GM23338 (cell line): ENCODE measurements at regions not wholly inside any gene's neighbourhood (a gene's known extent, or its start where the extent isn't known, plus 50 kb on each side); places are given as distances from the start of the nearest gene placed in this dataset.

Source experiments
- ATAC-seq: fragments of 200-7000 bp; cut with Tn5 transposase; 3 replicates; pipeline ENCODE4 v1.9.1; 2020
- DNase-seq: peaks from one replicate; pipeline ENCODE4 v3.0.0-alpha.2; 2015; ENCODE audit warnings: low spot score
- H2AFZ ChIP-seq: fragments of 200-600 bp; sonication (generic); 2 replicates; pipeline ENCODE4 v1.8.0; 2016; ENCODE audit warnings: antibody characterized with exemption, mild to moderate bottlenecking, moderate library complexity
- H3F3A ChIP-seq: fragments of 200-600 bp; sonication (generic); replicated peaks from 2 replicates; pipeline ENCODE4 v1.8.0; 2017; ENCODE audit warnings: antibody characterized with exemption, mixed run types, low read depth
- H3K27ac ChIP-seq: fragments of 200-600 bp; sonication (generic); 2 replicates; pipeline ENCODE4 v1.6.1; 2016; ENCODE audit warnings: low read depth
- H3K27me3 ChIP-seq: fragments of 200-600 bp; sonication (generic); 2 replicates; pipeline ENCODE4 v1.8.0; 2016; ENCODE audit warnings: mild to moderate bottlenecking, mixed run types, moderate library complexity; ENCODE audit not compliant: insufficient read depth
- H3K36me3 ChIP-seq: fragments of 200-600 bp; sonication (generic); 2 replicates; pipeline ENCODE4 v1.8.0; 2016; ENCODE audit warnings: mild to moderate bottlenecking; ENCODE audit not compliant: insufficient read depth
- H3K4me1 ChIP-seq: fragments of 200-600 bp; sonication (generic); 2 replicates; pipeline ENCODE4 v1.8.0; 2016; ENCODE audit warnings: mild to moderate bottlenecking, moderate library complexity; ENCODE audit not compliant: insufficient read depth
- H3K4me2 ChIP-seq: fragments of 200-600 bp; sonication (generic); 2 replicates; pipeline ENCODE4 v1.7.1; 2017; ENCODE audit warnings: mixed run types
- H3K4me3 ChIP-seq: fragments of 200-600 bp; sonication (generic); 2 replicates; pipeline ENCODE4 v1.6.1; 2016; ENCODE audit warnings: mixed run types
- H3K79me2 ChIP-seq: fragments of 200-600 bp; sonication (generic); replicated peaks from 2 replicates; pipeline ENCODE4 v1.8.0; 2017; ENCODE audit warnings: mild to moderate bottlenecking; ENCODE audit not compliant: insufficient read depth
- H3K9me2 ChIP-seq: fragments of 200-600 bp; sonication (generic); 2 replicates; pipeline ENCODE4 v1.8.0; 2017; ENCODE audit not compliant: insufficient read depth
- H4K20me1 ChIP-seq: fragments of 200-600 bp; sonication (generic); replicated peaks from 2 replicates; pipeline ENCODE4 v1.8.0; 2017; ENCODE audit warnings: mild to moderate bottlenecking; ENCODE audit not compliant: insufficient read depth
- H3K27ac Mint-ChIP-seq: 2 replicates; pipeline ENCODE4 v1.8.0; 2020; ENCODE audit warnings: inconsistent platforms, mild to moderate bottlenecking, moderate library complexity, mixed read lengths
- H3K27me3 Mint-ChIP-seq: 3 replicates; pipeline ENCODE4 v1.8.0; 2022; ENCODE audit warnings: low read depth, mild to moderate bottlenecking, moderate library complexity, mixed read lengths, inconsistent platforms; ENCODE audit not compliant: insufficient read depth, poor library complexity
- H3K36me3 Mint-ChIP-seq: 3 replicates; pipeline ENCODE4 v1.8.0; 2021; ENCODE audit warnings: low read depth, mild to moderate bottlenecking, inconsistent platforms, moderate library complexity, mixed read lengths
- H3K4me1 Mint-ChIP-seq: 3 replicates; pipeline ENCODE4 v1.8.0; 2020; ENCODE audit warnings: mild to moderate bottlenecking, inconsistent platforms, mixed read lengths
- H3K4me3 Mint-ChIP-seq: 3 replicates; pipeline ENCODE4 v1.8.0; 2021; ENCODE audit warnings: moderate library complexity, mild to moderate bottlenecking, inconsistent platforms, mixed read lengths
- H3K9me3 Mint-ChIP-seq: 3 replicates; pipeline ENCODE4 v1.8.0; 2020; ENCODE audit warnings: moderate library complexity, mild to moderate bottlenecking, inconsistent platforms, mixed read lengths
- EZH2 ChIP-seq: fragments of 200-600 bp; sonication (generic); IDR thresholded peaks from one replicate; pipeline ENCODE4 v1.8.0; 2017; ENCODE audit warnings: antibody characterized with exemption, mild to moderate bottlenecking, low read depth; ENCODE audit not compliant: unreplicated experiment
- EZH2phosphoT487 ChIP-seq: fragments of 200-600 bp; sonication (generic); IDR thresholded peaks from one replicate; pipeline ENCODE4 v1.8.1; 2018; ENCODE audit warnings: antibody characterized with exemption; ENCODE audit not compliant: unreplicated experiment
- NANOG ChIP-seq: IDR thresholded peaks from 2 replicates; pipeline ENCODE4 v1.6.1; 2016; ENCODE audit warnings: antibody characterized with exemption, borderline replicate concordance
- POLR2AphosphoS5 ChIP-seq: IDR thresholded peaks from 2 replicates; pipeline ENCODE4 v1.6.1; 2016; ENCODE audit warnings: antibody characterized with exemption, low read depth
- ZNF114 ChIP-seq: fragments of 250-450 bp; sonication (Bioruptor Pico); IDR thresholded peaks from 2 replicates; pipeline ENCODE4 v1.5.0; 2020; ENCODE audit warnings: mild to moderate bottlenecking, moderate library complexity
- ZNF462 ChIP-seq: fragments of 250-450 bp; sonication (Bioruptor Pico); IDR thresholded peaks from 2 replicates; pipeline ENCODE4 v1.5.0; 2020; ENCODE audit warnings: mild to moderate bottlenecking, moderate library complexity
- TF ChIP-seq, protein P1 (sequence below): IDR thresholded peaks from one replicate; pipeline ENCODE4 v1.6.1; 2018; ENCODE audit warnings: antibody characterized with exemption; ENCODE audit not compliant: unreplicated experiment

DNA sequence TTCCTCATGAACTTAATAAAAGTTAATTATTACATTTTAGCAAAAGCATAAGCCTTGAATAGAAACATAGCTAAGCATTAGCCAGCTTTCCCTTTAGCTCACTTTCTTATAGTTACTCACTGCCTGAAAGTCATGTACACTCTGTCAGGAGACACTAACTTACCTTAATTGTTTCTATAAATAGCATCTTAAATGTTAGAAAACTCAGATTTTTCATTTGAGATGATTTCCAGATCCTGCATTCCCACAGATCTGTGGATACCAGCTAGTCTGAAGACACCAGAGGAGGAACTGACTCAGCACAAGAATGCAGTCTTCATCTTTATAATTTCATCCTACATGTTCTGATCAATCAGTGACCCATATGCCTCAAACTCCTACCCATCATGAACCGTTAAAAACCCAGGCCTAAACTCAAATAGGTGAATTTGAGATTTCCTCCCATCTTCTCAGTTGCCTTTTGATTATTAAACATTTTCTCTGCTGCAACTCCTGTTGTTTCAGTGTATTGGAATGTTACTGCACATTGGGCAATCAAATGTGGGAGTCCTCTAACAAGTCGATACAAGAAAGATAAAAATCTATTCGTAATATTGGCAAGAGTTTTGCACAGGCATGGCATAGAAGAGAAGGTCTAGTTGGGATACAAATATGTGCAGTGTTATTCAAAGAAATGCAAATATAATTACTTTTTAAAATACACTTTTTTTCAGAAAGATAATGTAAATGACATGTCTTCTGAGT, 857.4 kb upstream of the CDH2 start:
- Histone ChIP-seq H3K4me3 (no peak overlapping the region), H3K27me3 (no peaks in the 10 kb centered on the region), H3K4me2 (no peak overlapping the region), H3K79me2 (no peaks in the 10 kb centered on the region), H3F3A (no peaks in the 10 kb centered on the region), H3K27ac (no peak overlapping the region), H4K20me1 (no peaks in the 10 kb centered on the region), H3K4me1 (no peaks in the 10 kb centered on the region), H2AFZ (peak overlapping the region; percentile 24; the same call in 1 of the 2 replicates), H3K36me3 (no peaks in the 10 kb centered on the region), H3K9me2 (no peaks in the 10 kb centered on the region)
- Mint-ChIP-seq H3K4me1 (no peaks in the 10 kb centered on the region), H3K4me3 (no peak overlapping the region), H3K9me3 (peaks cover 1% of the 10 kb centered on the region), H3K36me3 (peaks cover under 1% of the 10 kb centered on the region; the same call in 1 of the 3 replicates), H3K27me3 (no peaks in the 10 kb centered on the region), H3K27ac (no peak overlapping the region)
- TF ChIP-seq POLR2AphosphoS5, result no peak
- no peak for TF ChIP-seq ZNF462 (CRISPR knock-in tag)
- ATAC-seq, result no peak
- no peak for DNase-seq

DNA sequence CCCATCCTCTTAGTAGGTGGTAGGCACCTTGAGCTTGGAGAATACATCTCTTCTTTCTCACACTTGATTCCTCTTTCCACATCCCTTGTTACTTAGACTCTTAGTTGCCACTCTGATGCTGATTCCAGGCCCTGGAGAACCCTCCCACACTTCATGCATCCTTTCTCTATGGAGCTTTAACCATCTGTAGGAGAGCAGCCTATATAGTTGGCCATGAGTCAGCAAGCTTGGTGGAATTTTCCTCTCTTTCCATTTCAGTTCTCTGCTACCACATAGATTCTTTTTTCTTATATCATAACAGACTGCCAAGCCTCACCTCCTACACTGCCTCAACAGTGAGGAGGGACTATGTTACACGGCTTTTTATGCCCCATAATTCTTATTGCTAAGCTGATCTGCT, 851.6 kb upstream of the CDH2 start:
- Mint-ChIP-seq H3K4me3 (no peak overlapping the region), H3K36me3 (no peaks in the 10 kb centered on the region), H3K27ac (no peak overlapping the region), H3K9me3 (no peaks in the 10 kb centered on the region), H3K4me1 (no peaks in the 10 kb centered on the region), H3K27me3 (no peaks in the 10 kb centered on the region)
- H3K4me3 ChIP-seq, result no peak overlapping the region
- no peaks in the 10 kb centered on the region for H3K36me3 ChIP-seq
- no peaks in the 10 kb centered on the region for H3K4me1 ChIP-seq
- ATAC-seq, result no peak
- H3K27ac ChIP-seq, result no peak overlapping the region
- no peaks in the 10 kb centered on the region for H3K79me2 ChIP-seq
- no peaks in the 10 kb centered on the region for H3K27me3 ChIP-seq
- no peaks in the 10 kb centered on the region for H3F3A ChIP-seq
- no peak overlapping the region for H3K4me2 ChIP-seq
- H4K20me1 ChIP-seq, result no peaks in the 10 kb centered on the region
- H2AFZ ChIP-seq, result peak overlapping the region; percentile 88; the same call in 1 of the 2 replicates
- H3K9me2 ChIP-seq, result no peaks in the 10 kb centered on the region
- no peak for DNase-seq
- TF ChIP-seq ZNF114 (CRISPR knock-in tag) (no peak), NANOG (no peak), POLR2AphosphoS5 (no peak), EZH2 (no peak), EZH2phosphoT487 (no peak)
- TF ChIP-seq, protein P1, sequence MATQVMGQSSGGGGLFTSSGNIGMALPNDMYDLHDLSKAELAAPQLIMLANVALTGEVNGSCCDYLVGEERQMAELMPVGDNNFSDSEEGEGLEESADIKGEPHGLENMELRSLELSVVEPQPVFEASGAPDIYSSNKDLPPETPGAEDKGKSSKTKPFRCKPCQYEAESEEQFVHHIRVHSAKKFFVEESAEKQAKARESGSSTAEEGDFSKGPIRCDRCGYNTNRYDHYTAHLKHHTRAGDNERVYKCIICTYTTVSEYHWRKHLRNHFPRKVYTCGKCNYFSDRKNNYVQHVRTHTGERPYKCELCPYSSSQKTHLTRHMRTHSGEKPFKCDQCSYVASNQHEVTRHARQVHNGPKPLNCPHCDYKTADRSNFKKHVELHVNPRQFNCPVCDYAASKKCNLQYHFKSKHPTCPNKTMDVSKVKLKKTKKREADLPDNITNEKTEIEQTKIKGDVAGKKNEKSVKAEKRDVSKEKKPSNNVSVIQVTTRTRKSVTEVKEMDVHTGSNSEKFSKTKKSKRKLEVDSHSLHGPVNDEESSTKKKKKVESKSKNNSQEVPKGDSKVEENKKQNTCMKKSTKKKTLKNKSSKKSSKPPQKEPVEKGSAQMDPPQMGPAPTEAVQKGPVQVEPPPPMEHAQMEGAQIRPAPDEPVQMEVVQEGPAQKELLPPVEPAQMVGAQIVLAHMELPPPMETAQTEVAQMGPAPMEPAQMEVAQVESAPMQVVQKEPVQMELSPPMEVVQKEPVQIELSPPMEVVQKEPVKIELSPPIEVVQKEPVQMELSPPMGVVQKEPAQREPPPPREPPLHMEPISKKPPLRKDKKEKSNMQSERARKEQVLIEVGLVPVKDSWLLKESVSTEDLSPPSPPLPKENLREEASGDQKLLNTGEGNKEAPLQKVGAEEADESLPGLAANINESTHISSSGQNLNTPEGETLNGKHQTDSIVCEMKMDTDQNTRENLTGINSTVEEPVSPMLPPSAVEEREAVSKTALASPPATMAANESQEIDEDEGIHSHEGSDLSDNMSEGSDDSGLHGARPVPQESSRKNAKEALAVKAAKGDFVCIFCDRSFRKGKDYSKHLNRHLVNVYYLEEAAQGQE, result no peak
